Left colon (tissue), 2 donors: ENCODE measurements at regions not wholly inside any gene's neighbourhood (a gene's known extent, or its start where the extent isn't known, plus 50 kb on each side); places are given as distances from the start of the nearest gene placed in this dataset.

ENCODE experiments used
- ATAC-seq: fragments of 200-7000 bp; cut with Tn5 transposase; one replicate; pipeline ENCODE4 v1.9.1; 2020; ENCODE audit warnings: mild to moderate bottlenecking, moderate library complexity
- DNase-seq, 2 donors: peaks; one replicate each; pipeline ENCODE4 v3.0.0-alpha.2; 2020
- intact Hi-C, 2 donors: fragments of 100-400 bp; cut with DNase I in 1 of 2; cut with micrococcal nuclease in 1 of 2; formaldehyde crosslinking; loops; one replicate each; pipeline versions ENCODE4 v1.11.2 to v1.14.0; 2022; cut with DNase I, micrococcal nuclease
- donor health status: DM: no; HTN: no; CAD: no.
- donor health status: DM: yes; HTN: yes; CAD: no.

DNA sequence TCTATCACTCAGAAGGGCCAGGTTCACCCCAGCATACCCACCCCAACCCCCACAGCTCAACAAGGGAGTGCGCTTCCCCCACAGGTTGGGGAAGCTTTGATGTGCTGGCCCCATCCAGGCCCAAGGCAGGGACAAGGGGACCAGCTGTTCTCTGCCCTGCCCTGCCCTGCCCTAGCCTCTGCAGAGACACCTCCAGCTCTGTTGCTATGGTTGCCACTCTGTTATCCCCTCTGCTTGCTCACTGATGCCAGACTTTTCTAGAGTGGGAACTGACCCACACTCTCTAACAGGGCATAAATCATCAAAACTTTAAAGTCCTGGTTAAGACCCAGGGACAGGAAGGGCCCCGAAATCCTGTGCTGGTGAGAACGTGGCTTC lies 50.4 kb upstream of the ENPP7 start:
- ATAC-seq (no peak), DNase-seq (no peak)
- intact Hi-C loops = no loop called here

DNA sequence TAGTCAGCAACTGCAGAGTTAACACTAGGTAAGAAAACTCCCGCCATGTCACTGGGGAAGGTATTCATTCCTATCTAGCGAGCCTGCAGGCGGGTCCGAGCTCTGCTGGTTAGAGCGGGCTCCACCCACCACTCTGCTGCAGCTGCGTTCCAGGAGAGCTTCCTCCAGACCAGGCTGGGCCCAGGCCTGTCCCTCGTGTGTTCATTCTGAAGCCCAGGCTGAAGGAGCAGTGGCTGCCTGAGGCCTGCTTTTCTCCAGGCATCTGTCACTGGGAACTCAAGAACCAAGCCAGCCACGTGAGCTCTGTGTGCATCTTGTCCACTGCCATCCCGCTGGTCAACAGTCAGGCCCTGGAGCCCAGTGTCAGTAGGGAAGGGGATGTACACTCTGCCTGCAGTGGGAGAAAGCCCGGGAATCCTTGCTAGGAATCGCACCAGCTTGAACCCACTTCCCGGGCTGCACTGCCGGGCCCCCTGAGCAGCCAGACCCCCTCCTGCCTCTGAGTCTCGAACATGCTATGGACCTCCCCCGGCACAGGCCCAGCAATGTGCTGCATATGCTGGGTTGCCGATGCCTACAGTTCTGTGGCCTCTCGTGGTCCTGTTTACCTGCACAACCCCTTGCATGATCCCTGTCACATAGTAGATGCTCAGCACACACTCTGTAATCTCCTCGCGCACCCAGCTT lies 51.0 kb upstream of the ENPP7 start:
- DNase-seq (no peak), ATAC-seq (no peak)
- intact Hi-C loops = no loop called here

DNA sequence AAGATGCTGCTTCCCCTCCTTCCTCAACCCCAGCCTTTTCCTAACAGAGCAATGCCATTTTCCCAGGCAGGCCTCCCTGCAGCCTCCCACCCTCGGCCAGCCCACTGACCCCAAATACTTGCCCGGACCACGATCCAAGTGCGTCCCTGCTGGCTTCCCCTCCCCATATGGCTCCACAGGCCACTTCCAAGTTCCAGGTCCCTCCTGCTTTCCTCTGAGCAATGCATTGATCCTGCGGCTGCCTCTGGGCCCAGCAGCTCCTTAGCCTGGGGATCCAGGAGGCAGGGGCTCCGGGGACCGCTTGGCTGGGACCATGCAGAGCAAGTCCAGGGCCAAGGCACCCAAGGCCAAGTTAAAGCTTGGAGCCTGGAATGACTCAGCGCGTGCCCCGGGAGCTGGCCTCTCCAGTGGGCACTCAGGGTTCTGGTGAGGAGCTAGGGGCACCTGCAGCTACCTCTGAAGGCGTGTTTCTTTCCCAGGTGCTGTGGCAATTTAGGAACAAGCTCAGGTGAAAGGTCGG lies 51.9 kb upstream of the ENPP7 start:
- ATAC-seq (no peak), DNase-seq (no peak)
- intact Hi-C loops = no loop called here

DNA sequence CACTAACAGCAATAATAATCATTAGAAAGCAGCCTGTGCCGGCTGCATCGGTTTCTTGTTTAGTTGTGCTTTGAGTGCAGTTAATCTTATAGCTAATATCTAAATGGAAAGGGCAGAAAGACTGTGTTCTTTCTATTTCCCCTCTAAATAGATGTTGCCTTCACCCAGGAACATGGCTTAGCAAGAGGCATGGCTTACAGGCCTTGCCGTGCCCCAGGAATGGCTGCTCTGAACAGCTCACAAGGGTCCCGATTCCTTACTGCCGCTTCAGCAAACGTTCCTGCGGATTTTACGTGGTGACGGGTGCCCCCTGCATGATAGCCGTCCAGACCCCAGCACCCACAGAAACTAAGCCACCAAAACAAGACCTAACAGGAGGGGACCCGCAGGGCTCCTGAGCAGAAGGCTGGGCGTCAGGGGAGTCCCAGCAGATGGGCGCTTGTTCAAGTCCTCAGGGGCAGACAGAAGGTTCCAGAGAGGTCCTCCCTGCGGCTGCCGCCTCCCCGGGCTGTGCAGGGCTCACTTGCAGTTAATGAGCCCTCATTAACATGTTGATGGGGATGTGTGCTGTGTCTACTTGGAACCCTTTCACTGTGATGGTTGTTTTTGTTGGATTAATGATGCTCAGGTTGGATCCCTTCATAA lies 52.5 kb upstream of the ENPP7 start:
- DNase-seq = no peak
- intact Hi-C loops = no loop called here
- ATAC-seq = no peak

DNA sequence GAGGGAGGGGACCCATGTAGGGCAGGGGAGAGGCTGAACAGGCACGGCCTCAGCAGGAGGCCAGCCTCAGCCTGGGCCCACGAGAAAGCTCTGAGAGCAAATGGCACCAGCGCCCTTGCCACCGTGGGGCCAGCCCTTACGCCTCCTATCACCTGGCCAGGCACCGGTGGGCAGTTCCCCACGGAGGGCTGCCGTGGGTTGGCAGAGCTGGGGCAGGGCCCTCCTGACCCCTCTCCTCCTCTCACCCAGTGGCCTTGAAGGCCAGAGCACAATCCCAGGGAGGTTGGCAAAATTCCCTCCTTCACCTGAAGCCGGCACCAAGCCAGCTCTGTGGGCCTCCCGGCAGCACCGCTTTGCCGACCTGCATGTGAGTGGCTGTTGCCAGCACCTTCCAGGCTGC lies 53.1 kb upstream of the ENPP7 start:
- intact Hi-C loops = no loop called here
- ATAC-seq (no peak), DNase-seq (no peak)

DNA sequence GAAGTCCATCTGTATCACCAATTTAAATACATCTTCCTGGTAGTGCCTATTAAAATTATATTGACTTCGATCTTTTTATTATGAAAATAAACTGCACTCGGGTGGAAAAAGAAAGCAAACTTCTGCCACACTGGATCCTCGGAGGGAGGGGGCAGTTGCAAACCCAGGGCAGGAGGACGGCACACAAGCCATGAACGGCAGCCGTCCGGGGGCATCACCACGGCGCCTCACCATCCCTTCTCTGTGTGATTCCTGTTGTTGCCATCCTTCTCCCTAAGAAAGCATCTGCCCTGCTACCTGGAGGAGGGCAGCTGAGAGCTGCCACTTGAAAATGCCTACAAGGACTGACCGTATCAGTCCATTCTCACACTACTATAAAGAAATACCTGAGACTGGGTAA lies 53.9 kb upstream of the ENPP7 start:
- intact Hi-C loops = no loop called here
- ATAC-seq (no peak), DNase-seq (no peak)

DNA sequence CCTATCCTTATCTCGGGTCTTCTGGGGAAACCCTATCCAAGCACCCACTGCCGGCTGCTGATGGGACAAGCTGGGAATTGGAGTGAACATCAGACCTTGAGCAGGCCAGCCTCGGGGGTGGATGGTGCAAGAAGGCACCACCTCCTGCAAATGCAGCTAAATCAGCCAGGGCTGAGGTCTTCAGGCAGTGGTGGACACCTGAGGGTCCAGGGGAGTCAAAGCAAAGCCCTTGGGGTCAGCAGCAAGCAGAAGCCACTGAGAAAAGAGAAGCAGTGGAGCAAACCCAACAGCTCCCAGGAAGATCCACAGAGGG lies 55.4 kb upstream of the ENPP7 start:
- intact Hi-C loops = no loop called here
- DNase-seq (no peak), ATAC-seq (no peak)

DNA sequence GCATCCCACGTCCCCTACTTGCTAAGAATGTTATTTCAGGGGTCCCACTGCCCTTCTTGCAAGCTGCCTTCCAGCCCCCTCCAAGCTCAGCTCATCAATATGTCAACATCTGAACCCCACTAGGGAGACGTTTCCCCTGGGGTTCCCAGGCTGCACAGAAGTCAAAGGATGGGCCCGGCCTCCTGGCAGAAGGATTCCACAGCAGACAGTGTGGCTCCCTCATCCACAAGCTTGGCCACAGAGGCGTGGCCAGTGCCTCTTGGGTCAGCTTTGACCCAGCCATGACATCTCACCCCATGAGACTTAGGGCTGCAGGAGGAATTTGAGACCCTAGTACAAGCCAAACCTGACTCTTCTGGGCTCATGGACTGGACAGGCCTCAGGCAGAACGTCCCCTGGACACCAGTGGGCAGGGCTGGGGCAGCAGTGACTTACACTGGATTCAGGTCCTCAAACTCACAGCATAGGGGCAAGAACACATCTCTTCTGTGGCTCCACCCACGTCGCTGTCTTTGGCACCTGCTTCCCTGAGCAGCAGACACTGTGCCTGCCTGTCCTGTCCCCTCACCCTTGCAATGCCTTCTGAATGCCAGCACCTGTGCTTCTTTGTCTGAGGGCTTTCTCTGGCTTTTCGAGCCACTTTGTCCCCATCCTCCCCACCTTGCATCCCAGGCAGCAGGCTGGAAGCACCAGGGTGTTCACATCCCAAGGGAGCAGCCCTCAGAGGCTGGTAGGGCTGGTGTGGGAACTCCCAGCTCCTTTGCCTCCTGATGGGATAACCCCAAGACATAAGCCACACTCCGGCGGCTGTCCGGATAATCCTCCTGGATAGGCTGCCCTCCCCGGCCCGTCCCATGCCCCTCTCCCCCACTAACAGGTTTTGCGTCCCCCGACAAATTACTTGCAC lies 56.0 kb upstream of the ENPP7 start:
- no peak for DNase-seq
- intact Hi-C loops = no loop called here

DNA sequence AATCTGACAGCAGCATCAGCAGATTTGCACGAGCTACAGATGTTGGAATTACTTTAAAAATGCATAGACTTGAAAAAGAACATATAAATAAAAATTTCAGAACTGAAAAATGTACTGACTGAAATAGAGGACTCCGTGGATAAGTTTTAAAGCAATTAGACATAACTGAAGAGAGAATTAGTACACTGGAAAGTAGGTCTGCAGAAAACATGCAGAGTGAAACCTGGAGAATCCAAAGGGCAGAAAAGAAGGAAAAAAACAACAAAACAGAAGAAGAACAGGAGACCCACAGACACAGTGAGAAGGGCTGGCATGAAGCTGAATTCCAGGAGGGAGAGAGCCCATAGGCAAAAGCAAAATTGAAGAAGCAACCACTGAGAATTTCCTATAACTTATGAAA lies 57.2 kb upstream of the ENPP7 start:
- intact Hi-C loops = no loop called here
- ATAC-seq = no peak
- DNase-seq = no peak

More for the DNA sequence above, 56.0 kb upstream of the ENPP7 start:
- ATAC-seq = no peak

DNA sequence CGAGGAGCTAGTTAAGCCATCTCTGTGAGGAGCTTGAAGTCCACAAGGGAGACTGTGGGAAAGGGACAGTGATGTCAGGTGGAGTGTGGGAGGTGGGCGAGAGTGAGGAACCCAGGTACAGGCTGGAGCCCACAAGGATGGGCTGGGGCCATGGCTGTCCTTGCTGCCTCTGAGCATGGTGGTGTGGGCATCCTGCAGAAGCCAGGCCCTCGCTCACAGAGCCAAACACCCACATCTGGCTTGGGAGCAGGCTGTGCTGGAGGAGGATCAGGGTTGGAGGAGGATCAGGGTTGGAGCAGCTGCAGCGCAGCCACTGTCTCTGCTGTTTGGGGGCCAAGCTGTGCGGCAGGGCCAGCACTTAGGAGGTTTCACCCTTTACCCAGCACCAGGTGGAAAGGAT lies 58.2 kb upstream of the ENPP7 start:
- intact Hi-C loops = no loop called here
- DNase-seq (no peak), ATAC-seq (no peak)

DNA sequence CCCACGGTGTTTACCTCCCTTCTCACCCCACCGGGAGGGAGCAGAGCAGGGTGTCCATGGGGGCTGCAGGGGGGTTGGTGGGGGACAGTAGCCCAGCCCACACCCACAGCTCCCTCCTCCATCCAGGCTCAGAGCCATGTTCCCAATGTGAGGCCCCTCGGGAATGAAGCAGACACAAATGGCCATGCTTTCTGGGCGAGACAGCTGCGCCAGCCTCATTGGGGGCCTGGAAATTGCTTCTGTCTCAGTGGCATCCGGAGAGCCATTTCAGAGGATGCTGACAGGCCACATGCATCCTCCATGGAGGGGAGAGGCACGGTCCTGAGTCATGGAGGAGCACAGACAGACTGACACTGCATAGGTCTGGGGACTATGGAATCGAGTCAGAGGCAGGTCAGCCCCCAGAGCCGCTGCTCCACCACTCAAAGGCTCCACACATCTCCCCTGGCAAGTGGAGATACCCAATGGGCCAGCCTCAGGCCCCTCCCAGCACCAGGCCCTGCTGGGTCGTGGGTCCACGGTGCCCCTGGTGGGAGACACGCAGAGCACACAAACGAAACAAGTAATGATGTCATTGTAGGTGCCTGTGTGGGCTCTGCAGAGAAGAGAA lies 59.6 kb upstream of the ENPP7 start:
- DNase-seq (no peak), ATAC-seq (no peak)
- intact Hi-C loops = no loop called here

DNA sequence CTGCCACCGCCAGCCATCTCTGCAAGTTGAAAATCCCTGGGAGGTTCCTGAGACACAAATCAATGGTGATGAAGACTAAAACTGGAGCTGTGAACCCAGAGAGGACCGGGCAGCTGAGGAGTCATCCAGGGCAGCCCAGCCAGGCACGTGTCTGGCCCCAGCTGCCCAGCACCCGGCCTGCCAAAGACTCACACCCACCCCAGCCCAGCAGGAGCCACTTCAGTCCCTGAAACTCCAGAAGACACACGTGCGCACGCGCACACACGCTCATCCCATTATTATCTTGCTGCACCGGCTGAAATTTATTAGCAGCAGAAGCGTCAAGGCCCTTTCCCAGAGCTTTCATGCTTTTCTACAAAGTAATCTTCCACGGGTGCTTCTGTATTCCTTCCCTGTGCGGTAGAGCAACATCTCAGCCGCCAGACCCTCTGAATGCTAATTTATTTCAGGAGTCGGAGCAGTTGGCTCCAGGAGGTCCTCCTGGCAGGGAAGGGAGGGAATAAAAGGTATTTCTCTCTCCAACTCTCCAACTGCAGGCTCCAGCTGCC lies 59.8 kb upstream of the RBFOX3 start:
- ATAC-seq = no peak
- DNase-seq = no peak
- intact Hi-C loops = no loop called here

DNA sequence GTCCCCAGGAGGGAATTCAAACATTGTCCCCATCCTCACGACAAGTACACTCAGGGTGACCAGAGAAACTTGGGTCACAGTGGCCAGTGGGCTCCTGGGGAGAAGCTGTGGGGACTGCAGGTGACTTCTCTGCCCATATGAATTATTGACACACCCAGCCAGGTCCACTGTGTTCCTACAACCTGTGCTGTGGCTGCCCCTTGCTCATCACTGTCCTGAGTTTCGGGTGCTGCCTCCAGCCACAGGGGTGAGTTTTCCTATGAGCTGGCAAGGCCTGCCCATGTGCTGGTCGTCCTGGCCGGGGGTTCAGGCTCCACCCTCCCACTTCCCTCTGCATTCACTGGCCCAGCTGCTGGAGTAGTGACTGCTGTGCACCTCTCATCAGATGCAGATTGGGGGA lies 59.0 kb upstream of the RBFOX3 start:
- DNase-seq (no peak), ATAC-seq (no peak)
- intact Hi-C loops = no loop called here

DNA sequence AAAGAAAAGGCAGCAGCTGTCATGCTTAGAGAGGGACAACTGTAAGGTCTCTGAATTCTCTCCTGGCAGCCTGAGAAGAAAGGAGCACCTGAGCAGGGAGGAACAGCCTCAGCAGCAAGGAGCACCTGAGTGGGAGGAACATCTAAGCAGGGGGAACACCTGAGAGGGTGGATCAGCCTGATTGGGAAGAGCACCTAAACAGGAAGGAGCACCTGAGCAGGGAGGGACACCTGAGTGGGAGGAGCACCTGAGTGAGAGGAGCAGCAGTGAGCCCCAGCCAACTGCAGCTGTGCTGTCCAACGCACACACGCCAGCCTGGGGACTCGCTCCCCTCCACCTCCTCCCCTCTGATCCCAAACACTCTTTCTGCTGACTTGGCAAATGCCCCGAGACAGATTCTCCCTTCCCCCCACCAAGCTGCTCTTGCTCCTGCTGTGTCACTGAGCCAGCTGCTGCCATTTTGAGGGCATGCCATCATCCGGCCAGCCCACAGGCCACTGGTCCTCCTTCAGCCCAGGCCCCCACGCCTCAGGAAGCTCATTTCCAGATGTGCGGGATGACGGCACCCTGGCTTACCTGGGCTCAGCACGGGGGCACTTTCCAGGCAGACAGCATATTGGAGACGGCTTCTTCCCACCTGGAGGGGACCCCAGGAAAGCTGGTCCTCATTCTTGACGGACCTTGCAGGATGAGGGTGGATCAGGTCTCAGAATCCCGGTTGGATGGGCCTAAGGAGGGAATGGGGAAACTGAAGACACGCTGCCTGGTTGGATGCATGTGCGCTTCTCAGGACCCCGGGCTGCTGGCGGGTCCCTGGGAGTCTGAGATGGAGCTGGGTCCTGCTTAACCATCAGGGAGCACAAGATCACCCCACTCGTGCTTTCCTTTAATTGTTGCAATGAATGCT lies 57.7 kb upstream of the RBFOX3 start:
- DNase-seq = peak in 1 of 2 donors; percentile 18
- no peak for ATAC-seq
- intact Hi-C loops = no loop called here

DNA sequence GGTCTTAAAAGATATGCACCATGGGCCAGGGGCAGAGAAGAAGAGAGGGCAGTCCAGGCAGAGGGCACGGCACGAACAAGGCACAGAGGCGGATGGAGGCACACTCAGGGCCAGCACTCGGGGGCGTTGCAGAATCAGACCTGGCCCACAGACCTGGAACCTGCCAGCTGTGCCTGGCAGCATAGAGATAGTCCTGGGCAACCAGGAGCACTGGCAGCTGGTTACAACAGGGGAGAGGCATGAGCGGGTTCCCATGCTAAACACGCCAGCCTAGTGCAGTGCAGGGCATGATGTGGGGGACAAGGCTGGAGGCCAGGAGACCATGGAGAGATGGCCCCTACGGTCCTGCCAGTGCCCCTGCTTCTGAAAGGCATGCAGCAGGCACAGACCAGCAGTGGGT lies 56.9 kb upstream of the RBFOX3 start:
- intact Hi-C loops = no loop called here
- DNase-seq = peak in 1 of 2 donors; percentile 10
- no peak for ATAC-seq

DNA sequence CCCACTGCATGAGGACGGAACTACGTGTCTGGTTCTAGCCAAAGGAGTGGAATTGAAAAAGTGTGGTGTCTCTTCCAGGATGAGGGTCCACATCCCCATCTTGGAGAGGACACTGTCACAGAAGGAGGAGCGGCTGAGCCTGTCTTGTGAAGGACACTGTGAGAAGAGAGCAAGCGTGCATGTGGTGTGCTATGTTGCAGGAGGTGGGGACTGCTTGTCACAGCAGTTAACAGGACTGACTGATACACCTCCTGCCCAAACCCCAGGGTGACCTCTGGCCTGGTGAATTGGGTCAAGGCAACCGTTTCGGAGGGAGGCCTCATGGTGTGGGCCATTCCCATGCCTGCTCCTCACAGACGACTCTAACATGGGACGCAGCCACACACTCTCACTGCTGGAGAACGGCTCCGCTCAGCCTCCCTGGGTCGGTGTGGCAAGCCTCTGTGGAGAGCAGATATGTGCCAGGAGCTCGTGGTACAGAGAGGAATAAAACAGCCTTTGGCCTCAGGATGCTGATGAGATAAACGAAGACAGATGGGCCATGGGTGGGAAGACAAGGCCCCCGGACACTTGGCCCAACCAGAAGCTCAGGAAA lies 56.4 kb upstream of the RBFOX3 start:
- intact Hi-C loops = no loop called here
- ATAC-seq (no peak), DNase-seq (no peak)

DNA sequence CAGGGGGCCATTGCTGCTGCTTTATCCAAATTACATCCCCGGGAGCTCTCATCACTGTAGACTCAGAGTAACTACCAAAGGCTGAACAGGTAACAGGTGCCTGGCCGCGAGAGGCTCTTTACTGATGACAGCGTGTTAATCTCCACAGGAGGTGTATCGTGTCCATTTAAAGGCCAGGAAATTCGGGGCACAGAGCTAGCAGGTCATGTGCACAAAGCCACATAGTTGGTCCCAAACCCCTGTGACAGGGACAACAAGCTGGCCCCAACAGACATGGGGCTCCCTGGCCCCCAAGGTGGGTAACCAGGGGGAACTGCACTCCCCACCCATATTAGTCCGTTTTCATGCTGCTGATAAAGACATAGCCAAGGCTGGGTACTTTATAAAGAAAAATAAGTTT lies 55.3 kb upstream of the RBFOX3 start:
- intact Hi-C loops = no loop called here
- ATAC-seq (no peak), DNase-seq (no peak)
